Brain microvascular endothelial cell (primary cell): ENCODE measurements at regions not wholly inside any gene's neighbourhood (a gene's known extent, or its start where the extent isn't known, plus 50 kb on each side); places are given as distances from the start of the nearest gene placed in this dataset.

Source experiments
- DNase-seq: peaks from one replicate; pipeline ENCODE4 v3.0.0-alpha.2; 2020
- H3K27ac ChIP-seq: fragments of 250-450 bp; sonication (Bioruptor Pico); 2 replicates; pipeline ENCODE4 v1.5.1; 2020; ENCODE audit warnings: mild to moderate bottlenecking, moderate library complexity
- H3K27me3 ChIP-seq: fragments of 250-450 bp; sonication (Bioruptor Pico); replicated peaks from 2 replicates; pipeline ENCODE4 v1.5.1; 2020; ENCODE audit warnings: mild to moderate bottlenecking
- H3K36me3 ChIP-seq: fragments of 250-450 bp; sonication (Bioruptor Pico); replicated peaks from 2 replicates; pipeline ENCODE4 v1.5.1; 2020; ENCODE audit warnings: mild to moderate bottlenecking
- H3K4me3 ChIP-seq: 2 replicates; pipeline ENCODE4 v1.5.1; 2011; ENCODE audit warnings: low read depth, mild to moderate bottlenecking, control low read depth, low read length, moderate library complexity
- in situ Hi-C: cut with HindIII; loops from 2 replicates; pipeline ENCODE4 v1.10.0; 2017; ENCODE audit warnings: low sequenced_read_pairs, low pct_ligation_motif_present
- TF ChIP-seq, protein P1 (sequence below): IDR thresholded peaks from 2 replicates; pipeline ENCODE4 v1.5.1; 2011; ENCODE audit warnings: low read depth, mild to moderate bottlenecking, moderate library complexity, low read length, control low read depth, inconsistent platforms; ENCODE audit errors: missing control alignments

GRCh38 chrX:46070421-46070820, 474.8 kb downstream of the ZNF674 start:
- Histone ChIP-seq H3K27ac (no peak overlapping the region), H3K4me3 (no peak overlapping the region), H3K36me3 (no peaks in the 10 kb centered on the region), H3K27me3 (no peaks in the 10 kb centered on the region)
- in situ Hi-C loops: no loop called here
- TF ChIP-seq, protein P1, sequence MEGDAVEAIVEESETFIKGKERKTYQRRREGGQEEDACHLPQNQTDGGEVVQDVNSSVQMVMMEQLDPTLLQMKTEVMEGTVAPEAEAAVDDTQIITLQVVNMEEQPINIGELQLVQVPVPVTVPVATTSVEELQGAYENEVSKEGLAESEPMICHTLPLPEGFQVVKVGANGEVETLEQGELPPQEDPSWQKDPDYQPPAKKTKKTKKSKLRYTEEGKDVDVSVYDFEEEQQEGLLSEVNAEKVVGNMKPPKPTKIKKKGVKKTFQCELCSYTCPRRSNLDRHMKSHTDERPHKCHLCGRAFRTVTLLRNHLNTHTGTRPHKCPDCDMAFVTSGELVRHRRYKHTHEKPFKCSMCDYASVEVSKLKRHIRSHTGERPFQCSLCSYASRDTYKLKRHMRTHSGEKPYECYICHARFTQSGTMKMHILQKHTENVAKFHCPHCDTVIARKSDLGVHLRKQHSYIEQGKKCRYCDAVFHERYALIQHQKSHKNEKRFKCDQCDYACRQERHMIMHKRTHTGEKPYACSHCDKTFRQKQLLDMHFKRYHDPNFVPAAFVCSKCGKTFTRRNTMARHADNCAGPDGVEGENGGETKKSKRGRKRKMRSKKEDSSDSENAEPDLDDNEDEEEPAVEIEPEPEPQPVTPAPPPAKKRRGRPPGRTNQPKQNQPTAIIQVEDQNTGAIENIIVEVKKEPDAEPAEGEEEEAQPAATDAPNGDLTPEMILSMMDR: no peak
- DNase-seq: no peak

- no peak for DNase-seq
- in situ Hi-C loops: no loop called here
- H3K27ac ChIP-seq: no peak overlapping the region
- H3K4me3 ChIP-seq: no peak overlapping the region
- TF ChIP-seq, protein P1: no peak
- H3K27me3 ChIP-seq: no peaks in the 10 kb centered on the region
- no peaks in the 10 kb centered on the region for H3K36me3 ChIP-seq
Measured at GRCh38 chrX:46059316-46059715, 485.9 kb downstream of the ZNF674 start.

GRCh38 chrX:46044486-46044885, 500.7 kb downstream of the ZNF674 start:
- Histone ChIP-seq H3K36me3 (no peaks in the 10 kb centered on the region), H3K4me3 (no peak overlapping the region), H3K27me3 (no peaks in the 10 kb centered on the region), H3K27ac (no peak overlapping the region)
- in situ Hi-C loops: no loop called here
- no peak for DNase-seq
- TF ChIP-seq, protein P1: no peak

GRCh38 chrX:46040001-46040400, 505.2 kb downstream of the ZNF674 start:
- DNase-seq: no peak
- in situ Hi-C loops: no loop called here

GRCh38 chrX:46039526-46039925, 505.7 kb downstream of the ZNF674 start:
- DNase-seq: no peak
- no peaks in the 10 kb centered on the region for H3K27me3 ChIP-seq
- in situ Hi-C loops: no loop called here
- no peak overlapping the region for H3K27ac ChIP-seq
- no peak overlapping the region for H3K4me3 ChIP-seq
- TF ChIP-seq, protein P1: no peak
- no peaks in the 10 kb centered on the region for H3K36me3 ChIP-seq

More at GRCh38 chrX:46040001-46040400, 505.2 kb downstream of the ZNF674 start:
- Histone ChIP-seq H3K36me3 (no peaks in the 10 kb centered on the region), H3K27ac (no peak overlapping the region), H3K27me3 (no peaks in the 10 kb centered on the region), H3K4me3 (no peak overlapping the region)
- TF ChIP-seq, protein P1: no peak

- Histone ChIP-seq H3K4me3 (no peak overlapping the region), H3K36me3 (no peaks in the 10 kb centered on the region), H3K27me3 (no peaks in the 10 kb centered on the region), H3K27ac (no peak overlapping the region)
- TF ChIP-seq, protein P1: no peak
- DNase-seq: peak; percentile 0
- in situ Hi-C loops: no loop called here
Measured at GRCh38 chrX:46036508-46036907, 508.7 kb downstream of the ZNF674 start.
